NCI-H146 treated with DMSO at 0.1 percent for 48 hours (cell line): ENCODE measurements at regions not wholly inside any gene's neighbourhood (a gene's known extent, or its start where the extent isn't known, plus 50 kb on each side); places are given as distances from the start of the nearest gene placed in this dataset.

Source experiments
- DNase-seq: peaks from one replicate; lab custom pipeline; 2025; ENCODE audit not compliant: unreplicated experiment; lab: John Stamatoyannopoulos, UW

DNA sequence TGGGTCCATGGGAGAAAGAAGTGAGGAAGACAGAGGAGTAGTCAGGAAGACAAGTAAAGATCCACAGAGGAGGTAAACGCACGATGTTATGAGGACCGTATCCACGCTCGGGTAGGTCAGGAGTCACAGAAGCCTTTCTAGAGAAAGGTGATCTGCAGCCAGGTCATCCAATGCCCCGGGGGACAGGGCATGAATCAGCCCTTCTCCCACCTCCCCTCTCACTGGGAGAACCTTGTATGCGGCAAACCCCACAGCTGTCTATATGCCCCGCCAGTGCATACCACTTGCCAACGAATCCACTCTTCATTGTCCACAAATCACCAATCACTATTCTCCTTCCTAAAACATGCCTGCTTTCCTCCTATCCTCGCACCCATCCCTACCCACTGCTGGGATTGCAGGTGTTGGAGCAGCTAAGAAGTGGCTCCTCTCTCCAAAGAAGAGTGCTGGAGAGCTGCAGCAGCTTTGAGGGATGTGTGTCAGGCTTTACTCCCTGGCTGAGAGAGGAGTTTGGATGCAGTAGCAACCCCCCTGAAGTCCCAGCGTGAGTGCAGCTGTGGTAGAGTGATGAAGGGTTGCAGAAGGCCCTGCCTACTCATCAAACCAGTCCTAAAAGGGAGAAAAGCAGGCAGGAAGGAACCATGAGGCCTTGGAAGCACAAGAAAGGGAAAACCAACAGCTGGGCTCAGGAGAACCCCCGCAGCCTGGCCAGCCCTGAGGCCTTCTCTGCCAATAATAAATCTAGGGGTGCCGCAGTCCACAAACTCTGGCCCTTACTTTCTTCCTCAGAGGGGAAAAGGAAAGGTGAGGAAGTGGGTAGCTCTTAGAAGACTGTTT is 102.2 kb upstream of the GADD45A start:
- no peak for DNase-seq

DNA sequence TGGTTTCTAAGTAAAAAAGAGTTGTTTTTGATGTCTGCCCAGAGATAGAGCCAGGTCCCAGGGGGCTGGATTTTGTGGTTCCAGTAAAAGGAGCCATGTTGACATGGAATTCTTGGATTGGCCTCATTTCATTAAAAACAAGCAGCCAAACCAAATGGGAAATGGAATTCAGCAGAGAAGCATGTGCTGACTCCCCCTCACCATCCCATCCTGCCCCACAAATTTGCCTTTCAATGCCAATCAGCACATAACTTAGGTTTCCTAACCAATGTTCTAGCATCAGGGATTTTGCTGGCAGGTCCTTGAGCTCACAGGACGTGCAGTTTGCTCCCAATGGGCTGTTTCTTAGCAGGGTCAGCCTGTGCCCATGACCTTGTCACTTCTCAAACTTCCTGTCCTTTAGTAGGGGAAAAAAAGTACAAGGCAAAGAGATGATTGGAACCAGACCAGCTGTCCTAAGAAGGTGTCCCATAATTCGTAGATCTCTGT is 101.5 kb upstream of the GADD45A start:
- no peak for DNase-seq

GRCh38 chr1:67584938-67585337 is 100.1 kb upstream of the GADD45A start:
- DNase-seq: no peak

DNA sequence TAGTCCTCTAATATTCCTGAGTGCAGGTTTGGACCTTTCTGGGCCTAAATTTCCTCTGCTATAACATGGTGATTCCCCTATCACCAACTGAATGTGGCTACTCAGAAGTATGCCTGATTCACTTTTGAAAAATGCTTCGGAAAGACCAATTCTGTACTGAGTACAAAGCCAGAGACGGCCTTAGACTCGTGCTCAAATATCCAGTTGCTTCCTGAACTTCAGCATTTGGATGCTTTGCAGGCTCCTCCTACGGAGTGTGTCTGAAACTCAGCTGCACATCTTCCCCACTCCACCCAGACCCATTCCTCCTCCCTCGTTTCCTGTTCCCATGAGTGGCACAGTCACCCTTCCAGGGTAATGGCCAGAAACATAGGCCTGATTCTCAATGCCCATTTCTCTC is 98.4 kb upstream of the GADD45A start:
- no peak for DNase-seq

DNA sequence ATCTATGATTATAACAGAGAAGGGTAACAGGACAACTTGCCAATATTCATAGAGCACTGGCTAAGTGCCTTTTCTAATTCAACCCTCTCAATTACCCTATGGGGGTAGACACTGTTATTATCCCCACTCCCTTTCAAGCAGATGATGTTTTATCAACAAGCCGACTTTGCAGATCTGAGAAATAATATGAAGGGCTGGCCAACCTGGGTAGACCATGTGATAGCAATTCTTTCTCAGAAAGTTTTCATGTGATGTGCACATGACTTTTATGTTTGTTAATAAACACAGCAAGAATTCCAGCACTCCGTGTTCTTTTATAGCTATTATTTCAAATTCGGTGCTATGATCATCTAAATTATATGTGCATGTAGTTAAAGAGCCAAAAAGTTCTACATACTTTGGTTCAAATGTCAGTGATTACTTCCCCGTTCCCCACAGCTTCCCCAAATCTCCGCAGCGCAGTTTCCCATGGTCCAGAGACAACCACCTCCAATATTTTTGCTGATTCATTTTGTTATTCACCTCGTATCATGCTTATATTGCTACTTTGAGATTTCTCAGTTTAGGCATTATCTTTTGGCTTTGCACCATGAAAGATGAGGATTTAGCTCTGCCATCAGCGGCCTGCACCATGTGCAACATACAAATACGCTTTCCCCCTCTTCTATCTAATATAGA is 96.7 kb upstream of the GADD45A start:
- no peak for DNase-seq

- no peak for DNase-seq
These were observed 95.3 kb upstream of the GADD45A start for GRCh38 chr1:67589519-67590233.

DNA sequence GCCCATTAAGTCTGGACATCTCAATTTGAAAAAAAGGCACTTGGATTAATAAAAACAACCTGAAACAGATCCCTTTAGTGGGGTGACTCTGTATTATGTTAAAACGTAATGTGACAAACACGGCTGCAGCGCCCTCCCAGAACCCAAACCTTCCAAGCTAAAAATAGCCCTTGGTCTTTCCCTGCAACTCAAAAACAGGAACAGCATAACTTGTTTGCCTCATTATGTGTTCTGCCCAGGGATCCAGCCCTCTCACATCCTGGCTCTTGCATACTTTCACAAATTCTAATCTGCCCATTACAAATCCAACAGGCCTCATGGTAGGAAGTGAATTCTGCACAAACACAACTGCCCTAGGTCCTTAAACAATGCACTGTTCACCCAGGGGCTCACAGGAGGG is 94.7 kb upstream of the GADD45A start:
- no peak for DNase-seq

DNA sequence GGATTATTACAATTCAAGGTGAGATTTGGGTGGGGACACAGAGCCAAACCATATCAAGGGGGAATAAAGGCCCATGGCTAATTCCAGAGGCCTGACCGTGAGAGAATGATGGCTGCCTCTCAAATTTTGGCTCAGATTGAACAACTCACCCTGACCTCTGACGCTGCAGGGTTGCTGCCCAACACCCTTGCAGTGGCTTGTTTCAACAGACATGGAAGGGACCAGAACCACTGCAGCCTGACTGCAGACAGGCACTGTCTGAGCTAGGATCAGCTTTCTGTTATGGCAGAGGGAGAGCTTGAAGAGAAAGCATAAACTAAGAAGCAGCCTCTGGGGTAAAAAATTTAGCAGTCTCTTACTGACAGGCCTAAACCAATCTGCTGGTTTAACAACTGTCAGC is 90.2 kb upstream of the GADD45A start:
- no peak for DNase-seq

- DNase-seq: no peak
These were observed 88.3 kb upstream of the GADD45A start for GRCh38 chr1:67596674-67597073.

- no peak for DNase-seq
These were observed 87.7 kb upstream of the GADD45A start for GRCh38 chr1:67597336-67597735.

DNA sequence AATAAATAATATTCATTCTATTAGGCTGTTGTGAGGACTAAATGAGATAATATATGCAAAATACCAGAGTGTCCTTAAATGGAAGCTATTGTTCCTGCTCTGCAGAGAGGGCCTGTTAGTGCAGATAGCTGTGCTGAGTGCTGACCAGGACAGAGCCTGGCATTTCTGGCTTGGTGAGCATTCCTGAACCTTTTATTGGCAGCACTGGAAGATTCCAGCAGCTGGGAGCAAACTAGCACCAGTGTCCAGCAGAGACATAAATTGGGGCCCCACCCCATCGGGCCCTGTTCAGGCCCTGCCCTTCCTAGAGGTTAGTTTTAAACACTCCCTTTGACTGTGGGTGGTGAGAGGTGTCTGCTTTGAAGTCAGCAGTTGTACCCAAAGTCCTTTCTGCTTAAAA is 85.9 kb upstream of the GADD45A start:
- DNase-seq: no peak

GRCh38 chr1:67601539-67601938 is 83.5 kb upstream of the GADD45A start:
- DNase-seq: peak; percentile 76

- no peak for DNase-seq
These were observed 83.0 kb upstream of the GADD45A start for GRCh38 chr1:67601955-67602354.

DNA sequence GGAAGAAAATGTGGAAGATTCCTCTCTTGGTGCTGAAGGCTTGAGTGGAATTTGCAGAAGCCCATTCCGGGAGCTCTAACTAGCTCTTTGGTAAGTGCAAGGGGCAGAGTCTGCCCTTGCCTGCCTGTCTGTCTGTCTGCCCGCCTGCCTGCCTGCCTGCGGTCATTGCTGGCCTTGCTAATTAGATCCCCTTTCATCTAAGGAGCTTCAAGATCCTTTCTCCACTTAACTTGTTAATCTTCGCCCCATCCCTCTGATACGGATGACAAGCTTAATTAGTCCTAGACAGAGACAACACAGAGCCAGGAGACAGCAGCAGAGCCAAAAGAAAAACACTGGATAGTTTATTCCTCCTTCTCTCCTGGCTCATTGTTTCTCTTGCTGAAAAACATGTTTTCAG is 80.2 kb upstream of the GADD45A start:
- no peak for DNase-seq

GRCh38 chr1:67605209-67605780 is 79.7 kb upstream of the GADD45A start:
- DNase-seq: no peak

GRCh38 chr1:67607286-67607685 is 77.7 kb upstream of the GADD45A start:
- no peak for DNase-seq

DNA sequence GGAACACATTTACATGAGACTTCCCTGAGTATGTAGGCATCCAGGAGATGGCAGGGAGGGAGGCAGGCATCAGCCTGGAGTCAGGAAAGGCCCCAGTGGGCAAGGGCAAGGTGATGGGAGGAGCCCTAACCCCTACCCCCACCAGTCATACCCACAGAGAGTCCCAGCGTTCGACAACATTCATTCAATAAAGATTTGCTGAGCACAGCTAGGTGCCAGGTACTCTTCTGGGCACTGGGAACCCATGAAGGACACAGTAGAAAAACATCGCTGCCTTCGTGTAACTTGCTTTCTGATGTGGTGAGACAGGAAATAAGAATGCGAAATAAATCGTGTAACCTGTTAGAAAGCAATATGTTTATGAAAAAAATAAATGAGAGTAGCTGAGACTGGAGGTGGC is 77.3 kb upstream of the GADD45A start:
- no peak for DNase-seq

GRCh38 chr1:67608661-67609576 is 76.1 kb upstream of the GADD45A start:
- DNase-seq: no peak

DNA sequence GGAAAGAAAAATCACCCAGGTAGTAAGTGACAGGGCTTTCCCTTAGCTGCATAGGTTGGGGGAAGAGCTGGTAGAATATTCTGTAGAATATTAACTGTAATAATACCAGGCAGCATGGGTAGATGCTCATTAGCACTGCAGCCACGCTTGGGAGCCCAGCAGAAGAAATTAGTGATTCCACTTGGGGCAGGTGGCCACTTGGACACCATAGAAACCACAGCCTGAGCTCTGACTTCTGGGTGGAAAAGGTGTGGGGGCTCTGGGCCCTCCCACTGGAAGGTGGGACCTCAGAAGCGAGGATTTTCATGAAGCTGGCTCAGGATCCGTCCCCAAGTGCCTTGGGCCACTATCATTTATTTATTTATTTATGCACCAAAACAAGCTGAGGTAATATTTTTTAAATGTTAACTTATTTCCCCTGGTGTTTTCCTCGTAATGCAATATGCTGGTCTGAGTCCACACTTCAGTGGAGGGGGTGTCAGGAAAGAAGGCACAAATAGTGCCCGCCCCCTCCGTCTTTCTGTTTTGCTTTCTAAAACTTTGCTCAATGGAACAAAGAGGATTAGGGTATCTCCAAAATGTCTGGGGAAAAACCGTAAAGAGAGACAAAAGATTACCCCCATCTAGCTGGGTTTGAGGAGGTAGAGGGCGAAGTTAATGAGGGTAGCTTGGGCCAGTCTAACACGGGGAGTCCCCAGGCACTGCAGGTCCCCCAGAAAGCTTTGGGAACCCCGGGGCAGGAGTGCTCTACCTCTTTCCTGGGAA is 75.2 kb upstream of the GADD45A start:
- no peak for DNase-seq

DNA sequence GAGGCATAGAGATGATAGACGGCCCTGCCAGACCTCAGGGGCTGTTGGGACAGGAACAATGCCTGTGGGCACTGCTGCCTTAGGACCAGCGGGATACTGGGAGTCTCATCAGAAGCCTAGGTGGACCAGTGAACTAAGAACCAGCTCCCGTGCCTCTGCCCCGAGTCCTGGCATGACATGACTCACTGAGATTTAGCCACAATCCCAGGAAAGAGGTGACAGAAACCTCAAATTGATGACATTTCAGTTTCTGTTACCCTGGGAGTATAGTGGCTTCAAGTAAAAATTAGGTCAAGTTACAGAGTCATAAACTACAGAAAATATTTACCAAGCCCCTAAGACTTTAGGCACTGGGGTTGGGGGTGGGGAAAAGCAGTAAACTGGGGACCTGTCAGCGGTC is 74.6 kb upstream of the GADD45A start:
- DNase-seq: no peak
